H1 (cell line): ENCODE measurements at regions not wholly inside any gene's neighbourhood (a gene's known extent, or its start where the extent isn't known, plus 50 kb on each side); places are given as distances from the start of the nearest gene placed in this dataset.

Experiments
- CTCF ChIA-PET: fragments of 300-600 bp; sonication (Branson Sonifier 250); formaldehyde crosslinking; loops from one replicate; lab custom pipeline; 2021; ENCODE audit not compliant: partially characterized antibody; lab: Charles Lee
- POLR2A ChIA-PET: fragments of 300-600 bp; sonication (Branson Sonifier 250); formaldehyde crosslinking; loops from one replicate; lab custom pipeline; 2021; ENCODE audit warnings: inconsistent platforms; ENCODE audit not compliant: partially characterized antibody; lab: Charles Lee
- DNase-seq, 2 experiments: peaks; one replicate each; pipeline versions ENCODE4 v3.0.0 to v3.0.0-alpha.2; 2010 to 2022; ENCODE audit warnings: low spot score in 2 of 2, low read depth in 1 of 2, mixed read lengths in 1 of 2
- FAIRE-seq: peaks from 2 replicates; lab custom pipeline; 2011; peaks lifted over from hg19 to GRCh38; lab: Jason Lieb, UNC
- H2AFZ ChIP-seq: 2 replicates; pipeline ENCODE4 v1.8.1; 2012; ENCODE audit warnings: low read length, inconsistent platforms
- H2AK5ac ChIP-seq: 2 replicates; pipeline ENCODE4 v1.6.1; 2013; ENCODE audit warnings: low read depth, low read length
- H2BK120ac ChIP-seq: replicated peaks from 2 replicates; pipeline ENCODE3; 2013; ENCODE audit warnings: low read depth, low read length, inconsistent platforms
- H2BK12ac ChIP-seq: 2 replicates; pipeline ENCODE4 v1.6.1; 2013; ENCODE audit warnings: low read depth, low read length
- H2BK15ac ChIP-seq: 2 replicates; pipeline ENCODE4 v1.6.1; 2013; ENCODE audit warnings: low read length
- H2BK20ac ChIP-seq: 2 replicates; pipeline ENCODE4 v1.6.1; 2013; ENCODE audit warnings: low read length
- H2BK5ac ChIP-seq: 2 replicates; pipeline ENCODE4 v1.6.1; 2013; ENCODE audit warnings: low read depth, low read length
- H3K14ac ChIP-seq: 2 replicates; pipeline ENCODE4 v1.6.1; 2013; ENCODE audit warnings: inconsistent platforms; ENCODE audit not compliant: insufficient read length
- H3K18ac ChIP-seq: 2 replicates; pipeline ENCODE4 v1.6.1; 2013; ENCODE audit warnings: low read length; ENCODE audit errors: extremely low read depth
- H3K23ac ChIP-seq: 2 replicates; pipeline ENCODE4 v1.6.1; 2013; ENCODE audit warnings: inconsistent platforms; ENCODE audit not compliant: insufficient read length
- H3K23me2 ChIP-seq: 2 replicates; pipeline ENCODE4 v1.6.1; 2013; ENCODE audit warnings: low read depth, low read length
- H3K27ac ChIP-seq: 2 replicates; pipeline ENCODE4 v1.6.1; 2011; ENCODE audit warnings: low read depth, low read length, inconsistent platforms
- H3K27me3 ChIP-seq, 4 experiments: replicated peaks in 1 of 4; 1 replicate in 1 of 4; 2 replicates in 3 of 4; pipeline versions ENCODE4 v1.6.1 to v1.8.1; 2011 to 2013; ENCODE audit warnings: low read length in 3 of 4, mild to moderate bottlenecking in 3 of 4, inconsistent platforms in 2 of 4, mixed read lengths in 2 of 4, moderate library complexity in 1 of 4; ENCODE audit not compliant: control insufficient read depth in 3 of 4, insufficient read depth in 3 of 4; ENCODE audit errors: extremely low read depth in 1 of 4
- H3K36me3 ChIP-seq, 4 experiments: 2 replicates each; pipeline versions ENCODE4 v1.6.1 to v1.8.1; 2011 to 2013; ENCODE audit warnings: mild to moderate bottlenecking in 4 of 4, low read length in 3 of 4, moderate library complexity in 2 of 4, control low read depth in 1 of 4, inconsistent platforms in 1 of 4; ENCODE audit not compliant: insufficient read depth in 4 of 4, control insufficient read depth in 2 of 4
- H3K4ac ChIP-seq: replicated peaks from 2 replicates; pipeline ENCODE3; 2013; ENCODE audit warnings: low read length, low read depth, mixed read lengths, inconsistent platforms; ENCODE audit not compliant: insufficient read length
- H3K4me1 ChIP-seq, 4 experiments: replicated peaks in 1 of 4; 1 replicate in 1 of 4; 2 replicates in 3 of 4; pipeline versions ENCODE4 v1.6.1 to v1.8.1; 2011 to 2013; ENCODE audit warnings: low read length in 3 of 4, inconsistent platforms in 2 of 4, mixed read lengths in 1 of 4; ENCODE audit not compliant: insufficient read depth in 4 of 4, control insufficient read depth in 3 of 4
- H3K4me2 ChIP-seq, 2 experiments: 2 replicates each; pipeline versions ENCODE4 v1.6.1 to v1.8.1; 2011 to 2013; ENCODE audit warnings: low read depth in 2 of 2, low read length in 2 of 2, control low read depth in 1 of 2, inconsistent platforms in 1 of 2, mild to moderate bottlenecking in 1 of 2; ENCODE audit not compliant: insufficient read depth in 1 of 2
- H3K4me3 ChIP-seq, 4 experiments: fragments of 200-600, 300-600 bp in 1 of 4; sonication (generic), shearing (Covaris generic), sonication (Bioruptor Twin) in 1 of 4; 2 replicates each; pipeline versions ENCODE4 v1.5.1 to v1.8.1; 2011 to 2016; ENCODE audit warnings: low read length in 4 of 4, low read depth in 3 of 4, control low read depth in 2 of 4, inconsistent platforms in 2 of 4, mild to moderate bottlenecking in 2 of 4, mixed read lengths in 1 of 4, moderate library complexity in 1 of 4; ENCODE audit not compliant: insufficient read depth in 2 of 4; ENCODE audit errors: extremely low read depth in 1 of 4
- H3K56ac ChIP-seq: replicated peaks from 2 replicates; pipeline ENCODE3; 2013; ENCODE audit warnings: low read depth, mild to moderate bottlenecking, mixed read lengths, low read length, inconsistent platforms; ENCODE audit not compliant: insufficient read length
- H3K79me1 ChIP-seq: 2 replicates; pipeline ENCODE4 v1.6.1; 2013; ENCODE audit warnings: low read depth, low read length, control low read depth
- H3K79me2 ChIP-seq, 2 experiments: 2 replicates each; pipeline versions ENCODE4 v1.6.1 to v1.8.1; 2012 to 2013; ENCODE audit warnings: low read length in 2 of 2, mild to moderate bottlenecking in 2 of 2, inconsistent platforms in 1 of 2; ENCODE audit not compliant: insufficient read depth in 2 of 2, control insufficient read depth in 1 of 2
- H3K9ac ChIP-seq, 4 experiments: replicated peaks in 1 of 4; 1 replicate in 1 of 4; 2 replicates in 3 of 4; pipeline versions ENCODE4 v1.6.1 to v1.8.1; 2011 to 2013; ENCODE audit warnings: low read depth in 3 of 4, low read length in 3 of 4, control low read depth in 2 of 4, mild to moderate bottlenecking in 2 of 4, moderate library complexity in 2 of 4, inconsistent platforms in 1 of 4; ENCODE audit errors: extremely low read depth in 1 of 4
- H3K9me3 ChIP-seq, 2 experiments: 2 replicates each; pipeline versions ENCODE4 v1.6.1 to v1.8.1; 2012 to 2013; ENCODE audit warnings: mild to moderate bottlenecking in 2 of 2, moderate library complexity in 2 of 2, control low read depth in 1 of 2, inconsistent platforms in 1 of 2, low read depth in 1 of 2, low read length in 1 of 2, mixed read lengths in 1 of 2; ENCODE audit not compliant: insufficient read depth in 2 of 2
- H4K20me1 ChIP-seq, 2 experiments: replicated peaks in 1 of 2; 2 replicates each; pipeline versions ENCODE3 to v1.8.1; 2011 to 2013; ENCODE audit warnings: inconsistent platforms in 2 of 2, low read length in 2 of 2, mild to moderate bottlenecking in 1 of 2; ENCODE audit not compliant: insufficient read depth in 2 of 2, control insufficient read depth in 1 of 2
- H4K5ac ChIP-seq: 2 replicates; pipeline ENCODE4 v1.6.1; 2013; ENCODE audit warnings: low read length, low read depth, mixed read lengths, inconsistent platforms; ENCODE audit not compliant: insufficient read length
- H4K8ac ChIP-seq: 2 replicates; pipeline ENCODE4 v1.8.0; 2013; ENCODE audit warnings: mild to moderate bottlenecking, moderate library complexity, low read length, inconsistent platforms; ENCODE audit not compliant: insufficient read depth; ENCODE audit errors: extremely low read depth
- H4K91ac ChIP-seq: replicated peaks from 2 replicates; pipeline ENCODE3; 2013; ENCODE audit warnings: low read length, mixed read lengths, inconsistent platforms; ENCODE audit not compliant: insufficient read length
- BACH1 ChIP-seq: IDR thresholded peaks from 2 replicates; pipeline ENCODE4 v1.6.1; 2012; ENCODE audit warnings: low read length, improper control_type of control experiment
- CBX8 ChIP-seq: fragments of 300-800, 300-1000 bp; sonication (generic); IDR thresholded peaks from 2 replicates; pipeline ENCODE4 v1.7.1; 2016; ENCODE audit warnings: low read depth, low read length, borderline replicate concordance
- E2F6 ChIP-seq: IDR thresholded peaks from 2 replicates; pipeline ENCODE4 v1.6.1; 2012; ENCODE audit warnings: inconsistent platforms
- EP300 ChIP-seq, 2 experiments: IDR thresholded peaks; 1 replicate in 1 of 2; 2 replicates in 1 of 2; pipeline ENCODE4 v1.6.1; 2011 to 2012; ENCODE audit warnings: low read depth in 2 of 2, low read length in 2 of 2, mild to moderate bottlenecking in 2 of 2, borderline replicate concordance in 1 of 2, inconsistent platforms in 1 of 2, moderate library complexity in 1 of 2
- GABPA ChIP-seq: IDR thresholded peaks from 2 replicates; pipeline ENCODE4 v1.6.1; 2011; ENCODE audit warnings: mild to moderate bottlenecking, low read length, moderate library complexity, borderline replicate concordance; ENCODE audit not compliant: insufficient read depth
- GTF2F1 ChIP-seq: IDR thresholded peaks from 2 replicates; pipeline ENCODE4 v1.6.1; 2012; ENCODE audit warnings: low read depth, low read length, improper control_type of control experiment, borderline replicate concordance
- NANOG ChIP-seq: IDR thresholded peaks from 2 replicates; pipeline ENCODE4 v1.6.1; 2011; ENCODE audit warnings: low read length, low read depth, mild to moderate bottlenecking, inconsistent platforms; ENCODE audit not compliant: insufficient read depth, poor library complexity, severe bottlenecking
- NRF1 ChIP-seq: IDR thresholded peaks from 2 replicates; pipeline ENCODE4 v1.6.1; 2011; ENCODE audit warnings: mild to moderate bottlenecking, low read depth, low read length, improper control_type of control experiment
- RXRA ChIP-seq: IDR thresholded peaks from 2 replicates; pipeline ENCODE4 v1.6.1; 2011; ENCODE audit warnings: low read depth, mild to moderate bottlenecking, low read length, moderate library complexity; ENCODE audit not compliant: insufficient read depth
- SP2 ChIP-seq: IDR thresholded peaks from 2 replicates; pipeline ENCODE4 v1.6.1; 2012; ENCODE audit warnings: mild to moderate bottlenecking, low read length, inconsistent platforms
- TAF7 ChIP-seq: optimal IDR thresholded peaks from 2 replicates; pipeline ENCODE3; 2011; ENCODE audit warnings: low read depth, mild to moderate bottlenecking, inconsistent platforms, low read length, moderate library complexity, borderline replicate concordance
- WGBS, 2 experiments: shearing (Covaris generic) in 1 of 2; methylation state at CpG; one replicate each; pipeline versions ENCODE4 v1.1.6 to v1.1.7; 2013 to 2015; ENCODE audit warnings: low lambda C conversion rate in 2 of 2, mixed read lengths in 2 of 2, inconsistent platforms in 1 of 2, low coverage in 1 of 2, missing lambda C conversion rate in 1 of 2; ENCODE audit not compliant: insufficient replicate concordance in 2 of 2, insufficient coverage in 1 of 2, insufficient read length in 1 of 2; ENCODE audit errors: extremely low coverage in 1 of 2, missing lambda C conversion rate in 1 of 2; 5-methylcytosine and 5-hydroxymethylcytosine counted together
- TF ChIP-seq, protein P1 (sequence below): IDR thresholded peaks from 2 replicates; pipeline ENCODE4 v1.6.1; 2012; ENCODE audit warnings: inconsistent platforms

DNA sequence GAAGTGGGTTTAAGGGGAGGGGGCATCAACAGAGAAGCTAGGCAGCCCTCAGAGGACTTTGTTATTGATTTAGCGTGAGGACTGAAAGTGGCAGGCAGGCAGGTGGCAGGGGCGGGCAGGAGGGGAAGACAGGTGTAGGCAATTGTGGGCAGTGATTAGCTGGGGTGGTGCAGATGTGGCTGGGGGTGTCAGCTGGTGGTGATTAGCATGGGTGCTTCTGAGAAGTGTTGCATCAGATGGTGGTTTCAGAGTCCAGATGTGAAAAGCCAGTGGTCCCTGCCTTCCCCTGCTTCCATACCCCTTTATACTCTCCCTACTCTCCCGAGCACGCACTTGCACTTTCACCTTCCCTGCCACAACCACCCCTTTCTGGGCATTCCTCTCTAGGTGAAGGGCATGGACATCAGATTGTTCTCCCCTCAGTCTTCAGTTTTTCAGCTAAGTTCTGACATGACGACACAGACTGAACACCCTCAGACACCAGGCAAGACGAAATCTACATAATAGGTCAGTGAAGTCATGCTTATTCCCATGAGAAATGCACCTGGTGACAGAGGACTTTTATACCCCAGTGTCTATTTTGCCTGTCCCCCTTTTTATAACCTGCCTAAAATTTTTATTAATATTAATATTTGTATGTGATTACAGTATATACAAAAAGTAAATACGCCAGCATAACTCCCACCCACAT, 435.7 kb upstream of the CADM1 start:
- no peak overlapping the region for H3K27ac ChIP-seq
- WGBS, 2 experiments: 91% methylated on average over 7 of the region's 7 CpGs; no CpG with 5 or more reads in 1 of the 2 experiments
- H3K79me1 ChIP-seq: no peaks in the 10 kb centered on the region
- no peak overlapping the region for H3K4ac ChIP-seq
- H3K4me2 ChIP-seq: no peak overlapping the region
- no peaks in the 10 kb centered on the region for H3K9me3 ChIP-seq
- no peak overlapping the region for H3K4me3 ChIP-seq
- FAIRE-seq (no peak), DNase-seq (no peak)
- no peaks in the 10 kb centered on the region for H3K4me1 ChIP-seq
- H3K79me2 ChIP-seq: no peaks in the 10 kb centered on the region
- H3K18ac ChIP-seq: no peak overlapping the region
- no peaks in the 10 kb centered on the region for H4K20me1 ChIP-seq
- no peak overlapping the region for H3K9ac ChIP-seq
- no peak overlapping the region for H3K14ac ChIP-seq
- H4K8ac ChIP-seq: no peak overlapping the region; the same call in 1 of the 2 replicates
- H3K23ac ChIP-seq: no peak overlapping the region
- H2BK5ac ChIP-seq: no peak overlapping the region
- H4K5ac ChIP-seq: no peak overlapping the region
- H2BK15ac ChIP-seq: no peak overlapping the region
- H2AFZ ChIP-seq: no peak overlapping the region
- H3K23me2 ChIP-seq: no peaks in the 10 kb centered on the region
- CTCF ChIA-PET: interaction anchor here (0.8 kb wide), 1 partner anchor 752 kb away, joined by 4 read pairs; no protein-coding TSS in a partner anchor
- no peak overlapping the region for H2AK5ac ChIP-seq
- H2BK120ac ChIP-seq: no peak overlapping the region
- H4K91ac ChIP-seq: no peak overlapping the region
- POLR2A ChIA-PET: no interaction called here
- no peaks in the 10 kb centered on the region for H3K36me3 ChIP-seq
- H2BK20ac ChIP-seq: no peak overlapping the region
- H3K56ac ChIP-seq: no peak overlapping the region
- H2BK12ac ChIP-seq: no peak overlapping the region
- H3K27me3 ChIP-seq: no peaks in the 10 kb centered on the region
- TF ChIP-seq E2F6 (no peak), CBX8 (no peak), GTF2F1 (no peak), NRF1 (no peak), GABPA (no peak), NANOG (no peak), SP2 (no peak), TAF7 (no peak), RXRA (no peak), EP300 (IDR thresholded peaks at IDR 0.05; ENCODE audit: borderline replicate concordance in 1 of 2, low read depth in 2 of 2, low read length in 2 of 2) (no peak), BACH1 (no peak)
- TF ChIP-seq, protein P1, sequence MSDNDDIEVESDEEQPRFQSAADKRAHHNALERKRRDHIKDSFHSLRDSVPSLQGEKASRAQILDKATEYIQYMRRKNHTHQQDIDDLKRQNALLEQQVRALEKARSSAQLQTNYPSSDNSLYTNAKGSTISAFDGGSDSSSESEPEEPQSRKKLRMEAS: no peak
